ENCODE measurements at regions not wholly inside any gene's neighbourhood (a gene's known extent, or its start where the extent isn't known, plus 50 kb on each side); places are given as distances from the start of the nearest gene placed in this dataset.

DNA sequence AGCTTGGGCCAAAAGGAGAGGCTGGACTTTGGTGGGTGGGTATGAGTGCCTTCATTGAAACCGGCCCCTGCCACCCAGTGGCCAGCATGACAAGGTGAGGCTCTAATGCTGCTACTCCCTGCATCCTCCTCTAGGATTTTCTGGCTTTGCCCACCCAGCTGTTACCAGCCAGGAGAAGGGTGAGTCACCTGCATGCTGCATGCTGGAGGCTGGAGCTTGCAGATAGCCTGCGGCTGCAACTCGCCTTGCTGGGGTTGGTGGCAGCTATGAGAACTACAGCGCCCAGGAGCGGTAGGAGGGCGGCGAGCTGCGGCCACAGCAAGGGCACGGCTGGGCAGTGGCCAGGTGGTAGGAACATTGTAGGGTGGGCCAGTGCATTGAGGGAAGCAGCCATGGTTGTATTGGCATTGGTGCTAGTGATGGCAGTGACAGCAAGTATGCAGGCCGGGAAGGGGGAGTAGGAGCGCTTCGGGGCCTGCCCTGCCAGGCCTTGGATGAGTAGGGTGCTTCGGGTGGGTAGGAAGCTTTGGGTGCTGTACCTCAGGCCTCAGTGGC lies 75.4 kb upstream of the SLC35G4 start:
- TF ChIP-seq ZXDB (tag by site-specific recombination; IDR thresholded peaks at IDR 0.05) (no peak), SCRT2 (tag by site-specific recombination; IDR thresholded peaks at IDR 0.05) (no peak), ZNF501 (tag by site-specific recombination; IDR thresholded peaks at IDR 0.05) (no peak), ZNF335 (tag by site-specific recombination; conservative IDR thresholded peaks at IDR 0.05) (no peak), ZNF664 (tag by site-specific recombination; IDR thresholded peaks at IDR 0.05) (no peak), ZBTB8A (tag by site-specific recombination; IDR thresholded peaks at IDR 0.05) (no peak), ZBTB26 (tag by site-specific recombination; optimal IDR thresholded peaks at IDR 0.05) (no peak), TCF7L2 (IDR thresholded peaks at IDR 0.05; ENCODE audit: borderline replicate concordance, low read depth, low read length) (no peak), ZNF658 (tag by site-specific recombination; IDR thresholded peaks at IDR 0.05) (no peak)
- TF ChIP-seq, protein P1, sequence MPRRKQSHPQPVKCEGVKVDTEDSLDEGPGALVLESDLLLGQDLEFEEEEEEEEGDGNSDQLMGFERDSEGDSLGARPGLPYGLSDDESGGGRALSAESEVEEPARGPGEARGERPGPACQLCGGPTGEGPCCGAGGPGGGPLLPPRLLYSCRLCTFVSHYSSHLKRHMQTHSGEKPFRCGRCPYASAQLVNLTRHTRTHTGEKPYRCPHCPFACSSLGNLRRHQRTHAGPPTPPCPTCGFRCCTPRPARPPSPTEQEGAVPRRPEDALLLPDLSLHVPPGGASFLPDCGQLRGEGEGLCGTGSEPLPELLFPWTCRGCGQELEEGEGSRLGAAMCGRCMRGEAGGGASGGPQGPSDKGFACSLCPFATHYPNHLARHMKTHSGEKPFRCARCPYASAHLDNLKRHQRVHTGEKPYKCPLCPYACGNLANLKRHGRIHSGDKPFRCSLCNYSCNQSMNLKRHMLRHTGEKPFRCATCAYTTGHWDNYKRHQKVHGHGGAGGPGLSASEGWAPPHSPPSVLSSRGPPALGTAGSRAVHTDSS (tag by site-specific recombination; IDR thresholded peaks at IDR 0.05), result no peak
- Histone ChIP-seq H3K4me1 (ENCODE audit: control insufficient read depth, insufficient read depth, low read length) (no peaks in the 10 kb centered on the region), H3K27ac (ENCODE audit: extremely low read depth, low read depth, low read length) (no peak overlapping the region), H3K36me3 (ENCODE audit: control insufficient read depth in 2 of 2, insufficient read depth in 1 of 2, low read length in 2 of 2) (no peaks in the 10 kb centered on the region), H3K9me3 (ENCODE audit: control insufficient read depth, insufficient read depth, low read depth, low read length) (no peaks in the 10 kb centered on the region), H3K4me3 (ENCODE audit: low read depth, low read length) (no peak overlapping the region)
- ChIA-PET POLR2A (no interaction called here), CTCF (no interaction called here)

DNA sequence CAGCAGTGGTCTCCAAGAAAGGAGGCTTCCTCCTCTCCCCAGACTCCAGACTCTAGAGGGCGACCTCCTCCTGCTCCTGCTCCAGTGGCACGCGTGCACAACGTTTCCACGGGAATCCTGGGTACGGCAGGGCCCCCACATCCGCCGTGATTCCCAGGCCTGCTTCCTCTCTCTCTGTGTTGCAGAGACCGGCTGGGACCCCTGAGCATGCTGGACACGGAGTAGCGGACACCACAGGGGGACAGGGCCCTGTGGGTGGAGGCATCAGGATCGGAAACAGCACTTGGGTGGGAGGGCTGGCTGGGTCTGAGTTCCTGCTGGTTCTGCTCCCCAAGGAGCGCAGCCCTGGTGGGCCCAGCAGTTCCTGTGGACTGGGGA lies 75.9 kb upstream of the SLC35G4 start:
- Histone ChIP-seq H3K9me3 (ENCODE audit: control insufficient read depth, insufficient read depth, low read depth, low read length) (no peaks in the 10 kb centered on the region), H3K4me1 (ENCODE audit: control insufficient read depth, insufficient read depth, low read length) (no peaks in the 10 kb centered on the region), H3K4me3 (ENCODE audit: low read depth, low read length) (no peak overlapping the region), H3K27ac (ENCODE audit: extremely low read depth, low read depth, low read length) (no peak overlapping the region), H3K36me3 (ENCODE audit: control insufficient read depth in 2 of 2, insufficient read depth in 1 of 2, low read length in 2 of 2) (no peaks in the 10 kb centered on the region)
- CTCF ChIA-PET, result no interaction called here
- TF ChIP-seq ZNF214 (tag by site-specific recombination; IDR thresholded peaks at IDR 0.05; ENCODE audit: borderline replicate concordance) (no peak), ZNF18 (tag by site-specific recombination; IDR thresholded peaks at IDR 0.05) (no peak), ZXDB (tag by site-specific recombination; IDR thresholded peaks at IDR 0.05) (no peak), ZNF791 (tag by site-specific recombination; IDR thresholded peaks at IDR 0.05) (no peak), HOXA7 (CRISPR knock-in tag; IDR thresholded peaks at IDR 0.05; ENCODE audit: borderline replicate concordance) (no peak), ZNF202 (tag by site-specific recombination; IDR thresholded peaks at IDR 0.05; ENCODE audit: borderline replicate concordance) (no peak), ZNF777 (tag by site-specific recombination; IDR thresholded peaks at IDR 0.05; ENCODE audit: borderline replicate concordance) (no peak), ZNF19 (tag by site-specific recombination; IDR thresholded peaks at IDR 0.05; ENCODE audit: low read depth) (no peak)
- POLR2A ChIA-PET, result no interaction called here

DNA sequence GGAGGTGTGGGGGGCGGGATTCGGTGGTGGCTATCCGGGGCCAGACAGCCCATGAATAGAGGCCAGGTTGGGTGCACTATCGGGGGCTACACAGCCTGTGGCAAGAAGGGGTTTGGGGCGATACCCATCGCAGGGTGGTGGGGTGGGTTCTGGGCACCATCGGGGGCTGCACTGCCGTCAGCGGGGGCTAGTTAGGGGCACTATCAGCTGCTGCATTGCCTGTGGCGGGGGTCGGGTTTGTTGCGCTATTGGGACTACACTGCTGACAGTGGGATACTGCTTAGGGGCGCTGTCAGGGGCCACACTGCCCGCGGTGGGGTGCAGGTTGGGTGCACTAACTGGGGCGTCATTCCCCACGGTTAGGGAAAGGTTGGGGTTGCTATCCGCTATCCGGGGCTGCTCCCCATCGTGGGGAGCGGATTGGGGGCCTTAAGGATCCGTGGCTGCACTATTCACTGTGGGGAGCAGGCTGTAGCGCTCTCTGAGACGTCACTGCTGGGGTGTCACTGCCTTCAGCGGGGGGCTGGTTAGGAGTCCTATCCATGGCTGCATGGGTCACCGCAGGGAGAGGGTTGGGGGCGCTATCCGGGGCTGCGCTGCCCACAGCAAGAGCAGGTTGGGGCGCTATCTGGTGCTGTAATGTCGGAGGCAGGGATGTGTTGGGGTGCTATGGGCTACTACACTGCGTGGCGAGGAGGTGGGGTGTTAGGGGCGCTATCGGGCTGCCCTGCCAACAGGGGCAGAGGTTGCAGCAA lies 76.5 kb upstream of the SLC35G4 start:
- H3K4me1 ChIP-seq (ENCODE audit: control insufficient read depth, insufficient read depth, low read length), result no peaks in the 10 kb centered on the region
- no peak overlapping the region for H3K27ac ChIP-seq (ENCODE audit: extremely low read depth, low read depth, low read length)
- no peaks in the 10 kb centered on the region for H3K36me3 ChIP-seq (ENCODE audit: control insufficient read depth in 2 of 2, insufficient read depth in 1 of 2, low read length in 2 of 2)
- no peak overlapping the region for H3K4me3 ChIP-seq (ENCODE audit: low read depth, low read length)
- ChIA-PET POLR2A (interaction anchor here (0.7 kb wide), 1 partner anchor 369 kb away, joined by 3 read pairs; no protein-coding TSS in a partner anchor), CTCF (interaction anchor here (0.6 to 1.7 kb wide), 2 partner anchors 20 to 28 kb away, joined by 4 read pairs; no protein-coding TSS in a partner anchor)
- H3K9me3 ChIP-seq (ENCODE audit: control insufficient read depth, insufficient read depth, low read depth, low read length), result no peaks in the 10 kb centered on the region
- TF ChIP-seq, protein P2, sequence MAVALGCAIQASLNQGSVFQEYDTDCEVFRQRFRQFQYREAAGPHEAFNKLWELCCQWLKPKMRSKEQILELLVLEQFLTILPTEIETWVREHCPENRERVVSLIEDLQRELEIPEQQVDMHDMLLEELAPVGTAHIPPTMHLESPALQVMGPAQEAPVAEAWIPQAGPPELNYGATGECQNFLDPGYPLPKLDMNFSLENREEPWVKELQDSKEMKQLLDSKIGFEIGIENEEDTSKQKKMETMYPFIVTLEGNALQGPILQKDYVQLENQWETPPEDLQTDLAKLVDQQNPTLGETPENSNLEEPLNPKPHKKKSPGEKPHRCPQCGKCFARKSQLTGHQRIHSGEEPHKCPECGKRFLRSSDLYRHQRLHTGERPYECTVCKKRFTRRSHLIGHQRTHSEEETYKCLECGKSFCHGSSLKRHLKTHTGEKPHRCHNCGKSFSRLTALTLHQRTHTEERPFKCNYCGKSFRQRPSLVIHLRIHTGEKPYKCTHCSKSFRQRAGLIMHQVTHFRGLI (tag by site-specific recombination; IDR thresholded peaks at IDR 0.05), result no peak
- TF ChIP-seq GFI1B (tag by site-specific recombination; IDR thresholded peaks at IDR 0.05) (no peak), ZBTB8A (tag by site-specific recombination; IDR thresholded peaks at IDR 0.05) (no peak), SALL2 (tag by site-specific recombination; IDR thresholded peaks at IDR 0.05; ENCODE audit: borderline replicate concordance) (no peak)
- TF ChIP-seq, protein P3, sequence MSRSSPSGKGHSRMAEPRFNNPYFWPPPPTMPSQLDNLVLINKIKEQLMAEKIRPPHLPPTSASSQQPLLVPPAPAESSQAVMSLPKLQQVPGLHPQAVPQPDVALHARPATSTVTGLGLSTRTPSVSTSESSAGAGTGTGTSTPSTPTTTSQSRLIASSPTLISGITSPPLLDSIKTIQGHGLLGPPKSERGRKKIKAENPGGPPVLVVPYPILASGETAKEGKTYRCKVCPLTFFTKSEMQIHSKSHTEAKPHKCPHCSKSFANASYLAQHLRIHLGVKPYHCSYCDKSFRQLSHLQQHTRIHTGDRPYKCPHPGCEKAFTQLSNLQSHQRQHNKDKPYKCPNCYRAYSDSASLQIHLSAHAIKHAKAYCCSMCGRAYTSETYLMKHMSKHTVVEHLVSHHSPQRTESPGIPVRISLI (tag by site-specific recombination; IDR thresholded peaks at IDR 0.05), result no peak
- TF ChIP-seq, protein P4, sequence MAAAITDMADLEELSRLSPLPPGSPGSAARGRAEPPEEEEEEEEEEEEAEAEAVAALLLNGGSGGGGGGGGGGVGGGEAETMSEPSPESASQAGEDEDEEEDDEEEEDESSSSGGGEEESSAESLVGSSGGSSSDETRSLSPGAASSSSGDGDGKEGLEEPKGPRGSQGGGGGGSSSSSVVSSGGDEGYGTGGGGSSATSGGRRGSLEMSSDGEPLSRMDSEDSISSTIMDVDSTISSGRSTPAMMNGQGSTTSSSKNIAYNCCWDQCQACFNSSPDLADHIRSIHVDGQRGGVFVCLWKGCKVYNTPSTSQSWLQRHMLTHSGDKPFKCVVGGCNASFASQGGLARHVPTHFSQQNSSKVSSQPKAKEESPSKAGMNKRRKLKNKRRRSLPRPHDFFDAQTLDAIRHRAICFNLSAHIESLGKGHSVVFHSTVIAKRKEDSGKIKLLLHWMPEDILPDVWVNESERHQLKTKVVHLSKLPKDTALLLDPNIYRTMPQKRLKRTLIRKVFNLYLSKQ (tag by site-specific recombination; IDR thresholded peaks at IDR 0.05; ENCODE audit: borderline replicate concordance), result no peak
